Heart right ventricle (tissue), 16 donors: ENCODE measurements at regions not wholly inside any gene's neighbourhood (a gene's known extent, or its start where the extent isn't known, plus 50 kb on each side); places are given as distances from the start of the nearest gene placed in this dataset.

Experiments
- ATAC-seq, 8 donors: fragments of 200-7000 bp; cut with Tn5 transposase; one replicate each; pipeline ENCODE4 v1.9.1; 2020; ENCODE audit warnings: mild to moderate bottlenecking in 8 of 8, moderate library complexity in 8 of 8, moderate number of reproducible peaks in 1 of 8
- DNase-seq, 2 donors: peaks; one replicate each; pipeline ENCODE4 v3.0.0-alpha.2; 2020
- H3K27ac ChIP-seq, 10 donors: fragments of 200-600 bp; sonication (generic) in 2 of 10; one replicate each; pipeline versions ENCODE4 v1.5.0 to v1.8.0; 2020 to 2022; ENCODE audit warnings: mild to moderate bottlenecking in 3 of 10
- H3K27me3 ChIP-seq, 7 donors: fragments of 200-600 bp; one replicate each; pipeline ENCODE4 v1.8.0; 2021 to 2022; ENCODE audit warnings: mild to moderate bottlenecking in 2 of 7
- H3K36me3 ChIP-seq, 9 donors: fragments of 200-600 bp; sonication (generic) in 1 of 9; one replicate each; pipeline versions ENCODE4 v1.5.0 to v1.8.0; 2020 to 2022; ENCODE audit warnings: mild to moderate bottlenecking in 2 of 9
- H3K4me1 ChIP-seq, 9 donors: fragments of 200-600 bp; sonication (generic) in 1 of 9; one replicate each; pipeline versions ENCODE4 v1.5.0 to v1.8.0; 2020 to 2022; ENCODE audit warnings: mild to moderate bottlenecking in 4 of 9
- H3K4me3 ChIP-seq, 10 donors: fragments of 200-600 bp; sonication (generic) in 2 of 10; one replicate each; pipeline versions ENCODE4 v1.5.0 to v1.8.0; 2020 to 2022; ENCODE audit warnings: mild to moderate bottlenecking in 7 of 10, moderate library complexity in 2 of 10
- H3K9me3 ChIP-seq, 11 donors: fragments of 200-600 bp in 10 of 11; sonication (generic) in 2 of 11; one replicate each; pipeline versions ENCODE4 v1.5.0 to v1.8.0; 2013 to 2022; ENCODE audit warnings: mild to moderate bottlenecking in 2 of 11, control low read depth in 1 of 11, moderate library complexity in 1 of 11
- CTCF ChIP-seq, 9 donors: fragments of 200-600 bp; sonication (generic) in 2 of 9; IDR thresholded peaks; one replicate each; pipeline versions ENCODE4 v1.5.0 to v1.8.0; 2021 to 2022; ENCODE audit warnings: antibody characterized with exemption in 9 of 9, mild to moderate bottlenecking in 5 of 9, moderate library complexity in 1 of 9
- WGBS, 2 donors: extraction: QIAGEN DNeasy Blood & Tissue Kit; methylation state at CpG; one replicate each; pipeline ENCODE4 v1.1.7; 2013; ENCODE audit warnings: inconsistent platforms in 1 of 2; 5-methylcytosine and 5-hydroxymethylcytosine counted together
- intact Hi-C, 10 donors: fragments of 100-400 bp; cut with DNase I; formaldehyde crosslinking; loops; one replicate each; pipeline versions ENCODE4 v1.11.1 to v1.14.2; 2022
- donor health status: Arrhythmogenic right ventricular cardiomyopathy.
- donor health status: ischemic (EF 13 %, LVEDD 7.1; RV severe dilation, severe dysfunction).
- donor health status: healthy with polysubstance abuse.
- donor health status: DM: no; HTN: yes; CAD: no.
- donor health status: DM: no; HTN: no; CAD: no.
- donor health status: ischemic (EF 25% LVEDD 6.9; RV normal size, moderate dysfunction).
- donor health status: ischemic (EF 25% LVEDD 5.7; RV mildly dilated, moderate dysfunction).
- donor health status: healthy.
- donor health status: DM: yes; HTN: yes; CAD: no.
- donor health status: Ischemic cardiomyopathy.
- donor health status: ischemic (EF 35%, LVEDD 5.7; RV mildly dilated, moderate dysfunction).
- donor health status: nonischemic (EF 11% LVEDD 7.7; RV severe dilation, severe dysfunction).
- donor health status: DM: yes; HTN: yes; CAD: no.
- donor health status: PGD.
- donor health status: ischemic (EF 29% LVEDD 5.4; RV normal size, mild dysfunction).
- donor health status: nonischemic (EF 23%, LVEDD 6.1; RV moderate dilation, normal function).

- Histone ChIP-seq H3K27me3 (no peaks in the 10 kb centered on the region), H3K9me3 (no peaks in the 10 kb centered on the region), H3K27ac (peak overlapping the region in 5 of 10 donors; percentile 2 to 53 (median 35)), H3K36me3 (no peaks in the 10 kb centered on the region), H3K4me1 (peaks cover 3 to 48% (median 28%) of the 10 kb centered on the region in 9 donors), H3K4me3 (no peak overlapping the region)
- 82 to 90% methylated on average over 3 of the region's 3 CpGs for WGBS, 2 donors
- ATAC-seq = no peak
- no peak for DNase-seq
- intact Hi-C loops = loop anchor here in 1 of 10 donors (10.0 kb wide), 1 partner anchor 117 kb away; no protein-coding TSS in a partner anchor
- TF ChIP-seq CTCF (IDR thresholded peaks at IDR 0.05) = no peak
These were observed 134.0 kb upstream of the TBL1XR1 start for GRCh38 chr3:177331203-177331835.

- Histone ChIP-seq H3K36me3 (no peaks in the 10 kb centered on the region), H3K27me3 (no peaks in the 10 kb centered on the region), H3K9me3 (no peaks in the 10 kb centered on the region), H3K4me3 (no peak overlapping the region), H3K27ac (peak overlapping the region in 5 of 10 donors; percentile 46 to 92 (median 81)), H3K4me1 (peaks cover 4 to 62% (median 36%) of the 10 kb centered on the region in 9 donors)
- ATAC-seq (no peak), DNase-seq (no peak)
- 91 to 92% methylated on average over 2 of the region's 2 CpGs for WGBS, 2 donors
- TF ChIP-seq CTCF (IDR thresholded peaks at IDR 0.05) = no peak
- intact Hi-C loops = loop anchor here in 1 of 10 donors (10.0 kb wide), 1 partner anchor 118 kb away; no protein-coding TSS in a partner anchor
These were observed 135.7 kb upstream of the TBL1XR1 start for GRCh38 chr3:177332955-177333354.

- TF ChIP-seq CTCF (IDR thresholded peaks at IDR 0.05) = no peak
- peaks cover 4 to 70% (median 37%) of the 10 kb centered on the region in 9 donors for H3K4me1 ChIP-seq
- H3K4me3 ChIP-seq = no peak overlapping the region
- WGBS, 2 donors = 55 to 70% methylated on average over 7 of the region's 7 CpGs
- DNase-seq (peak in 1 of 2 donors; percentile 31), ATAC-seq (peak; percentile 41 to 82 (median 57))
- H3K9me3 ChIP-seq = no peaks in the 10 kb centered on the region
- no peaks in the 10 kb centered on the region for H3K27me3 ChIP-seq
- intact Hi-C loops = loop anchor here in 1 of 10 donors (10.0 kb wide), 1 partner anchor 119 kb away; no protein-coding TSS in a partner anchor
- H3K27ac ChIP-seq = peak overlapping the region in 8 of 10 donors; percentile 41 to 92 (median 81)
- H3K36me3 ChIP-seq = no peaks in the 10 kb centered on the region
These were observed 136.5 kb upstream of the TBL1XR1 start for GRCh38 chr3:177333533-177334520.

GRCh38 chr3:177334803-177335202 is 137.5 kb upstream of the TBL1XR1 start:
- TF ChIP-seq CTCF (IDR thresholded peaks at IDR 0.05) = no peak
- ATAC-seq (no peak), DNase-seq (no peak)
- Histone ChIP-seq H3K27ac (peak overlapping the region in 5 of 10 donors; percentile 15 to 92 (median 81)), H3K27me3 (no peaks in the 10 kb centered on the region), H3K36me3 (no peaks in the 10 kb centered on the region), H3K9me3 (no peaks in the 10 kb centered on the region), H3K4me3 (no peak overlapping the region), H3K4me1 (peaks cover 4 to 74% (median 37%) of the 10 kb centered on the region in 9 donors)
- WGBS, 2 donors = 91 to 94% methylated on average over 5 of the region's 5 CpGs
- intact Hi-C loops = loop anchor here in 2 of 10 donors (5.0 to 10.0 kb wide), 2 partner anchors 43 to 120 kb away; no protein-coding TSS in a partner anchor
